GM23338 (cell line): ENCODE measurements at regions not wholly inside any gene's neighbourhood (a gene's known extent, or its start where the extent isn't known, plus 50 kb on each side); places are given as distances from the start of the nearest gene placed in this dataset.

Experiments used
- CTCF ChIP-seq, 2 experiments: fragments of 200-600 bp in 1 of 2; sonication (generic) in 1 of 2; conservative IDR thresholded peaks; 2 replicates each; pipeline versions ENCODE4 v1.5.1 to v1.6.1; 2016 to 2017; ENCODE audit warnings: antibody characterized with exemption in 2 of 2, low read depth in 2 of 2, mild to moderate bottlenecking in 2 of 2, moderate library complexity in 1 of 2
- ETS1 ChIP-seq: IDR thresholded peaks from 2 replicates; pipeline ENCODE4 v1.6.1; 2016; ENCODE audit warnings: antibody characterized with exemption
- EZH2 ChIP-seq: fragments of 200-600 bp; sonication (generic); IDR thresholded peaks from one replicate; pipeline ENCODE4 v1.8.0; 2017; ENCODE audit warnings: antibody characterized with exemption, mild to moderate bottlenecking, low read depth; ENCODE audit not compliant: unreplicated experiment
- EZH2phosphoT487 ChIP-seq: fragments of 200-600 bp; sonication (generic); IDR thresholded peaks from one replicate; pipeline ENCODE4 v1.8.1; 2018; ENCODE audit warnings: antibody characterized with exemption; ENCODE audit not compliant: unreplicated experiment
- REST ChIP-seq: IDR thresholded peaks from one replicate; pipeline ENCODE4 v1.6.1; 2018; ENCODE audit warnings: antibody characterized with exemption; ENCODE audit not compliant: unreplicated experiment

GRCh38 chrX:39654952-39655351 lies 442.8 kb downstream of the BCOR start:
- TF ChIP-seq REST (no peak), EZH2 (no peak), CTCF (conservative IDR thresholded peaks at IDR 0.05; ENCODE audit: low read depth in 2 of 2) (no peak), ETS1 (no peak), EZH2phosphoT487 (no peak)
